ENCODE measurements at regions not wholly inside any gene's neighbourhood (a gene's known extent, or its start where the extent isn't known, plus 50 kb on each side); places are given as distances from the start of the nearest gene placed in this dataset.
"Not testable (repeated sequence)": the region's sequence is repeated elsewhere in the genome, so short reads cannot be mapped to it uniquely, and the experiment has no call there.

GRCh38 chr9:90515510-90515909 is 127.1 kb downstream of the DIRAS2 start:
- DNase-seq, result peak; percentile 20

- DNase-seq, result no peak
These were observed 125.5 kb downstream of the DIRAS2 start for GRCh38 chr9:90517103-90517502.

DNA sequence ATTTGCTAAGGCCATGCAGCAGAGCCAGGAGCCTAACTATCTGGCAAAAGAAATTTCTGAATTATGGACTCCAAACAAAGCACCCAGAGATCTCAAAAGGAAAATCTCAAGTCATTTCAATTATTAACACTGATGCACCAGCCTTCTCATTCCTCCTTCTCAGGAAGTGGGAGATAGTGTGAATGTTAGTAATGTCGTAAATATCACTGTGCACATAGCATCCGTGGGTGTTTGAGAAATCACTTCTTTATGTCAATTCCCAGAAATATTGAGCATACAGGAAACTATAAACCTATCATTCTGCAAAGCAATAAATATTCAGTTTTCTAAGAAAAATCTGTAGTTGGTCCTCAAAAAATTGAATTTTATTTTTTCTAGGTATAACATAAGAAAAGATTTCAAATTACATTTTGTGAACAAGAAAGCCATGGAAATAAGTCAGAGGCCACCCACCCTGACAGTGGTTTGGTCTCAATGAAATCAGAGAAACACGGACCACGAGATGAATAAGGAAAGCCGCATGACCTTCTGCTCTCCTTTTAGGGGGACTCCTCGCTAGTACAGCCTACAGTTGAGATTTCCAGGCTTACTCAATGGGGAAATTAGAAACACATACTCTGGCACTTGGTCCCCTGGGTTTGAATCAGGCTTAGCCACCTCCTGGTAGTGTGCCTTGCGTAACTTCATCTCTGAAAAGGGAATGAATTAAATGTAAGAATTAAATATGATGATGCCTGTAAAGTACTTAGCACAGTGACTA is 120.6 kb downstream of the DIRAS2 start:
- no peak for DNase-seq

DNA sequence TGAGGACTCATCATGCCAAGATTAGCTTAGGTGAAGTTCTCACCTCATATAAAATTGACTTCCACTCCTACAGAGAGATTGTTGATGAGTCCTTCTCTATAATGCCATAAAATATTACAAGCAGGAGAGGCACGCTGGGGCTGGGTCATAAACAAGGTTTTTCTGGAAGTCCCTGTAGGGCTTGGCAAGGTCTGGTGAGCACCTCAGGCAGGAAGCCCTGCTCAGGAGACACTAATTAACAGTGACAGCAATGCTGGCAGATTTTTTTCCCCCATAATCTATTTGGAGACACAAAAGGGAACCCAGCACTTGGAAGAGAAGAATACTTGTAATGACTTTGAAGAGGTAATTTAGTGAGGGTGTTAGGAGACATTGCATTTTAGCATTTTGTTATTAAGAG is 118.7 kb downstream of the DIRAS2 start:
- no peak for DNase-seq

- no peak for DNase-seq
These were observed 116.2 kb downstream of the DIRAS2 start for GRCh38 chr9:90526386-90526785.

DNA sequence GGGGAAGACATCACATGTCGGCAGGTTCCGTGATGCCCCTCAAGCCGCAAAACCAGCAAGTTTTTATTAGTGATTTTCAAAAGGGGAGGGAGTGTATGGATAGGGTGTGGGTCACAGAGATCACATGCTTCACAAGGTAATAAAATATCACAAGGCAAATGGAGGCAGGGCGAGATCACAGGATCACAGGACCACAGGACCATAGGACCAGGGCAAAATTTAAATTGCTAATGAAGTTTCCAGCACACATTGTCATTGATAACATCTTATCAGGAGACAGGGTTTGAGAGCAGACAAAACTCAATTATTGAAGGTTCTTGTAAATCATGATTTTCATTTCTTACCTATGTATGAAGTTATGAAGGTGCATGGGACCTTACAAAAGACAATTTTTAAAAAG is 106.5 kb downstream of the DIRAS2 start:
- DNase-seq, result not testable (repeated sequence)

GRCh38 chr9:90538566-90538965 is 104.1 kb downstream of the DIRAS2 start:
- DNase-seq, result no peak

- no peak for DNase-seq
These were observed 103.3 kb downstream of the DIRAS2 start for GRCh38 chr9:90539286-90539685.

GRCh38 chr9:90540734-90541133 is 101.9 kb downstream of the DIRAS2 start:
- DNase-seq, result no peak

DNA sequence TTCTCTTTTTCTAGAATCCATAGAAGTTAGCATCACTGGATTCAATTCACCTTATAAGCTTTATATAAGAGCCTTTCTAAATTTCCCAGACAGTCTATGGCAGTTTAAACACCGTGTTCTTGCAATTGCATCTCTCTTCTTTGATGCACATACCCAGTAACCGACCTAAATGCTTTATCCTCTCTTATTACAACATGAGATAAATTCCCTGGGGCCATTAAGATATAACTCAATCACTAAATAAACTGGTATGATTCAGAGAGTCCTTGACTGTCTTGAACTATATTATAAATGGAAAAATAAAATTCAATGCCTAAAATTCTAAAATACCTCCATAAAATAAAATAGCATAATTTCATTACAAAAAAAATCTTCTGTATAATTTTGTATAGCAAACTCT is 98.1 kb downstream of the DIRAS2 start:
- no peak for DNase-seq

GRCh38 chr9:90546200-90546599 is 96.4 kb downstream of the DIRAS2 start:
- DNase-seq, result no peak

DNA sequence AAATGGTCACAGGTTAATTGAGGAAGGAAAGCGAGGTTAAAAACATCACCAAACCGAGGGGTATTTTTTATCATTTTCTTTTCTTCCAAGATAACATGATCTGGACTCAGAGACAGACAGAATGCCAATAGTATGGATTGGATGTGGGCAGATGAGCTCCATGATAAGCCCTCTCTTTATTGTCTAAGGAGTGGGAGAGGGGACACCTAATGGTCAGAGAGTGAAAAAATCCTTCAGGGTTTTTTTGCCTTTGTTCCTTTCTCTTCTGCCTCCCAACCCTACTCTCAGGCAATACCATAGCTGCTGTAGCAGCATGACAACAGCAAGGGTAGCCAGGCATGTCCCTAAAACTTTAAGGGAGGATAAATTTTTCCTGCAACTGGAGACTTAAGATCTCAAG is 94.7 kb downstream of the DIRAS2 start:
- DNase-seq, result no peak

- DNase-seq, result no peak
These were observed 90.3 kb downstream of the DIRAS2 start for GRCh38 chr9:90552317-90552716.

DNA sequence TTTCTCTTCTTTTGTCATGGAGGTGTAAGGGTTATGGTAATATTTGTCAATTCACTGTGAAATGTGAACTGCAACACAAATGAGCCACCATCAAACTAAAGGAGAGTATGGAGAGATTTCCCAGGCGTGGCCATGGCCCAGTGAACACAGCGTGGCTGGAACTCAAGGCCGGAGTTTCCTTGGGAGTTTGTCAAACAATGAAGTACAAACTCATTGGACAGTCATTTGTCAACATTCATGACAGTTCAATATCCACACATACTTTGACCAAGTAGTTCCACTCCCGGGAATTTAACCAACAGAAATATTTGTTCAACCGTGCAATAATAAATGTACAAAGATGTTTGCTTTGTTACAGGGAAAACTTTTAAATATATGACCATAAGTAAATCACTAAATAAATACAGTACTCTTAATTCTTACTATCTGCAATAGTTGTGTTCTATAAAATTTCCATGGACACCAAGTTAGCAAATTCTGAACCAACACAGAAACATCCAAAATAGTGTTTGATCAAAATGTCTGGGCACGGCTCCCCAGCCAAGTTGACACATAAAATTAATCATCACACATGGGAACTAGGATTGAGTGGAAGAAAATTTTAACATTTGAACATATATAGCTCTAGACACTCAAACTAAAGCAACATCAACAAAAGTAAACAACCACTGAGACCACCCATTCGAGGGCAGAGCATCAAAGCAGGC is 87.1 kb downstream of the DIRAS2 start:
- DNase-seq, result no peak

GRCh38 chr9:90556897-90557675 is 85.5 kb downstream of the DIRAS2 start:
- no peak for DNase-seq

GRCh38 chr9:90559075-90560073 is 83.2 kb downstream of the DIRAS2 start:
- no peak for DNase-seq

Measured in GDM1 (cell line).